ENCODE measurements at regions not wholly inside any gene's neighbourhood (a gene's known extent, or its start where the extent isn't known, plus 50 kb on each side); places are given as distances from the start of the nearest gene placed in this dataset.
"Not testable (repeated sequence)": the region's sequence is repeated elsewhere in the genome, so short reads cannot be mapped to it uniquely, and the experiment has no call there.

DNA sequence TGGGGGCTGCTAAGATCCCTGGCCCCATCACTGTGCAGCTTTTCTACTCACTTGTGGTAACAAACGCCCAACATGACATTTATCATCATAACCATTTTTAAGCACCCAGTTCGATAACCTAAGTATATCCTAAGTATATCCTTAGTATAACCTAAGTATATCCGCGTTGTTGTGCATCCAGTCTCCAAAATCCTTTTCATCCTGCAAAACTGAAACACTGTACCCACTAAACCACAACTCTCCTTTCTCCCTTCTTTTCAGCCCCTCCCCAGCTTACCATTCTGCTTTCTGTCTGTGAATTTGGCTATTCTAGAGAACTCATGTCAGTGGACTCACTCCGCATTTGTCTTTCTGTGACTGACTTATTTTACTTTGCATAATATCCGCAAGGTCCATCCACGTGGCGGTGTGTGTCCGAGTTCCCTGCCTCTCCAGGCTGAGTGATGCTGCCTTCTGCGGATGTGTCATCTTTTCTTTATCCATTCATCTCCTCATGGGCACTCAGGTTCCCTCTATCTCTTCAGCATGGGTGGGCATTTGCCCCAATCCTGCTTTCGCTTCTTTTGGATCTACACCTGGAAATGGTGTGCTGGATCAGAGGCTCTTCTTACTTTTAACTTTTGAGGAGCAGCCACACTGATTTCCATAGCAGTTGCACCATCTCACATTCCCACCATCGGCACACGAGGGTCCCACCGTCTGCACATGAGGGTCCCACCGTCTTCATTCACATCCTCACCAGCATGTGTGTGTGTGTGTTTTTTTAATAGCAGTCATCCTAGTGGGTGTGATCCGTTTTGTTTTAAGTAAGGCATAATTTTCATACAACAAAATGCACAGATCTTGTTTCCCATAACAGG lies 82.4 kb upstream of the CLDN5 start:
- Mint-ChIP-seq H3K4me1 (peaks cover 68% of the 10 kb centered on the region), H3K27ac (peak overlapping the region; percentile 83), H3K9me3 (peaks cover 12% of the 10 kb centered on the region), H3K4me3 (no peak overlapping the region), H3K36me3 (ENCODE audit: low read depth) (no peaks in the 10 kb centered on the region), H3K27me3 (no peaks in the 10 kb centered on the region)
- no peak for DNase-seq
- ChIA-PET POLR2A (no interaction called here), CTCF (interaction anchor here (0.6 to 1.5 kb wide), 3 partner anchors 18 to 473 kb away, joined by 3 read pairs; no protein-coding TSS in a partner anchor)

DNA sequence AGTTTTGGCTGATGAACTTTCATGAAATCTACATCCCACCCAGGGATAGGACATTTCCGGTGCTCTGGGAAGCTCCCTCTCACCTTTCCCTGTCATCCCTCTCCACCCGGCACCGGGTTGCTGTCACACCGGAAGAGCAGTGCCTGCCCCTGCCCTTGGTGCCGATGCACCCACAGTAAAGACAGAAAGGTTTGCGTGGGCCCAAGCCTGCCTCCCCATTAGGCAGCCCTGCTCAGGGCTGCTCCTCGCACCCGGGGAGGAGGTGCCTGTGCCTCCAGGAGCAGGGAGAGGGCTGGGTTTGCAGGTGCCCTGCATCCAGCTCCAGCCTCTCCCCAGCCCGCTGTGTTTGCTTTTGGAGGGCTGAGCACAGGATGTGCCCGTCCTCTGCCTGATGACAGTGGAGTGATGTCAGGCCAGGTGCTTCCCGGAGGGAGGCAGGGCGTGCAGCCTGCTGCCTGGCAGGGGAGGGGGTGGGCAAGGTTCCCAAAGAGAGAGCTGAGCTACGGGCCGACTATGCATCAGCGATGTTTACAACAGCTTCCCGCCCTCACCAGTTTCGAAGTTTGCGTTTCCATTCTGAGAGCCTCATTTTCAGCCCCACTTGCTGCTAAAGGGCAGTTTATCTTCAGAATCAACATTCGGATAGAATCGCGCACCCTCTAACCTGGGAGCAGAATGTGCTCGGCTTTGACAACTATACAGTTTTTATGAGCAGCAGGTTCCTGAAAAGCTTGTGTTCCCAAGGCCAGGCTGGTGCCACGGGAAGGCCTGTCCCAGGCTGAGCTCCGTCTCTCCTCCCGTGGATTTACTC lies 83.2 kb upstream of the CLDN5 start:
- ChIA-PET POLR2A (no interaction called here), CTCF (interaction anchor here (0.6 to 1.5 kb wide), 4 partner anchors 19 to 472 kb away, joined by 3 read pairs; no protein-coding TSS in a partner anchor)
- peak; percentile 53 for DNase-seq
- H3K36me3 Mint-ChIP-seq (ENCODE audit: low read depth): no peaks in the 10 kb centered on the region
- H3K4me1 Mint-ChIP-seq: peaks cover 63% of the 10 kb centered on the region
- no peak overlapping the region for H3K4me3 Mint-ChIP-seq
- peaks cover 7% of the 10 kb centered on the region for H3K9me3 Mint-ChIP-seq
- H3K27me3 Mint-ChIP-seq: no peaks in the 10 kb centered on the region
- H3K27ac Mint-ChIP-seq: peak overlapping the region; percentile 83

DNA sequence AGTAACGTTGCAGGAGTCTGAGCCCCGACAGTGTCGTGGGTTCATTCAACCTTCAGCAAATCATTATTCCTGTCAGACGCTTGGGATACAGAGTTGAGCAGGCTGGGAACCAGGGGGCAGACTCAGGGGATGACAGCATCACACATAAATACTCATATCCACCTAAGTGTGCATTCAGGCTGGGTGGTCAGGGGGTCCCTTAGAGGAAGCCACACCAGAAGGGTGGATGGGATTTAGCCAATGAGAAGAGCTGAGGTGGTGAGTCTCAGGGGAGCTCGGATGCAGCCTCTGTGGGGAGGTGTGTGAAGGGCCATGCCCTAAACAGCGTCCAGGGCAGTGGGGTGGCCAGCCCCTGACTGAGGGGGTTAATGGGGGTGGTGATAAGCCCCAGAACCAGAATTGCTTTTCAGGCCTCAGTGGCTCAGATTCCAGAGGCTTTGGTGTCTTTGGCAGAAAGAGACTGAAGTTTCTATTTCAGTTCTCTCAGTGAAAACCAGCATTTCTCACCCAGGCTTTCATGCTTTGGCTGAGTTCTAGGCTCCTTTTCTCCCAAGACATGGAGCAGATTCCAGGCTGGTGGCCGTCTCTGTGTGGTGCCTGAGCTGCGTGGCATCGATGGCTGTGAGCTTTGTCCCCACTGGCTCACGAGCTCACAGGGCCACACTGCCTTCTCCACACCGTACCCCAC lies 83.9 kb upstream of the CLDN5 start:
- no peaks in the 10 kb centered on the region for H3K27me3 Mint-ChIP-seq
- H3K4me1 Mint-ChIP-seq: peaks cover 55% of the 10 kb centered on the region
- ChIA-PET CTCF (interaction anchor here (0.7 to 1.6 kb wide), 5 partner anchors 13 to 209 kb away, joined by 3 read pairs; no protein-coding TSS in a partner anchor), POLR2A (no interaction called here)
- H3K36me3 Mint-ChIP-seq (ENCODE audit: low read depth): no peaks in the 10 kb centered on the region
- peaks cover 4% of the 10 kb centered on the region for H3K9me3 Mint-ChIP-seq
- no peak for DNase-seq
- peak overlapping the region; percentile 83 for H3K27ac Mint-ChIP-seq
- no peak overlapping the region for H3K4me3 Mint-ChIP-seq

GRCh38 chr22:19609753-19610152 lies 85.5 kb upstream of the CLDN5 start:
- POLR2A ChIA-PET; H3K4me3 Mint-ChIP-seq; H3K27me3 Mint-ChIP-seq; H3K36me3 Mint-ChIP-seq (ENCODE audit: low read depth); DNase-seq; H3K9me3 Mint-ChIP-seq: not testable (repeated sequence)
- Mint-ChIP-seq H3K4me1 (peaks cover 51% of the 10 kb centered on the region), H3K27ac (peak overlapping the region; percentile 68)
- CTCF ChIA-PET: interaction anchor here (1.6 kb wide), 1 partner anchor 15 kb away, joined by 3 read pairs; no protein-coding TSS in a partner anchor

DNA sequence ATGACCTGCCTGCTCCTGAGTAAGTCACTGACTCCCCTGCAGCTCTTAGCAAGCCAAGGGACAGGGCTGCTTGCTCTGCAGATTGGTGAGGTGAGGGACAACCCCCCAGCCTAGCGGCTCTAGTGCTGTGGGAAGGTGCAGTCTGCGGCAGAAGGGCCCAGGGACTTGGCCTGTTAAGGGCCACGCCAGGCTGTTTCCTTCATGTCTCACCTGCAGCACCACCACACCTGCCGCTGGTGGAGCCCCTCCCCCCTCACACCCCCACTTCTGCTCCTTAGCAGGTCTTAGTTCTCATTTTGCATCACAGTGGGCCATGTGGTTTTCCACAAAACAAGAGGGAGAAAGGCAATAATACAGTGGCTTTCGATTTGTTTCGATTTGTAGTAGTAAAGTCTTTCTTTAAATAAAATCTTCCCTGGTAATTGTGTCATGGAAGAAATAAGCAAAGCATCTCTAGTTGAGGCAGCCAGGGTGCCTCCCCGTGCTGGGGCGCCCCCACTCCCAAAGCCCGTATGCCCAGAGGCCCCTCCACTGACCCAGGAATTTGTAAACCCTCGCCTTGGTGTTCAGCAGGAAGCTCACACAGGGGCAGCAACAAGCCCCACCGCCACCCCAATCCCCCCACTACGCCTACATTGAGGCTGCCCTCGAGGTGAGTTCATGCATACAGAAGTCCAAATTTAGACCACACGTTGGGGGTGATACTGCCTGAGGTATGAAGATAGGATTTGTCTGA lies 86.5 kb upstream of the CLDN5 start:
- no peaks in the 10 kb centered on the region for H3K27me3 Mint-ChIP-seq
- peak overlapping the region; percentile 68 for H3K27ac Mint-ChIP-seq
- no peak overlapping the region for H3K4me3 Mint-ChIP-seq
- ChIA-PET POLR2A (interaction anchor here (0.6 kb wide), 1 partner anchor 60 kb away, joined by 4 read pairs; no protein-coding TSS in a partner anchor), CTCF (no interaction called here)
- peaks cover 47% of the 10 kb centered on the region for H3K4me1 Mint-ChIP-seq
- peak; percentile 14 for DNase-seq
- no peaks in the 10 kb centered on the region for H3K36me3 Mint-ChIP-seq (ENCODE audit: low read depth)
- H3K9me3 Mint-ChIP-seq: no peaks in the 10 kb centered on the region

DNA sequence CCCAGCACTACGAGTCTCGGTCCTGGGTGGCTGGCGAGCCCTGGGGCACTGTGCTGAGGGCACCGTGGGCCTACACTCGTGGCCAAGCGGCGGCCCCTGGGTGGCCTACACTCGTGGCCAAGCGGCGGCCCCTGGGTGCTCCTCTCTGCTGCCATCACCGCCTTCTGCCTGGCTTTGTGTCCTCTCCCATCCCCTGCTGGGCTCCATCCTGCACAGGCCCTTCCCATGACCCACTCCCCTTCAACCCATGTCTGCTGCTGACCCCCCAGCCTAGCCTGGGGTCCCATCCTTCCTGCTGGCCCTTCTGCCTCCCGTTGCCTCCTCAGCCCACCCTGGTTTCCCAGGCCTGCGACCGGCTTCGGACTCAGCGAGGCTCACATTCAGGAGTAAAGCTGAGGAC lies 87.4 kb upstream of the CLDN5 start:
- H3K4me3 Mint-ChIP-seq: no peak overlapping the region
- peaks cover 42% of the 10 kb centered on the region for H3K4me1 Mint-ChIP-seq
- ChIA-PET CTCF (no interaction called here), POLR2A (no interaction called here)
- H3K36me3 Mint-ChIP-seq (ENCODE audit: low read depth): no peaks in the 10 kb centered on the region
- no peaks in the 10 kb centered on the region for H3K9me3 Mint-ChIP-seq
- no peak overlapping the region for H3K27ac Mint-ChIP-seq
- no peak for DNase-seq
- H3K27me3 Mint-ChIP-seq: no peaks in the 10 kb centered on the region

- CTCF ChIA-PET: no interaction called here
- Mint-ChIP-seq H3K4me3 (no peak overlapping the region), H3K27me3 (no peaks in the 10 kb centered on the region), H3K36me3 (ENCODE audit: low read depth) (no peaks in the 10 kb centered on the region), H3K27ac (no peak overlapping the region), H3K9me3 (no peaks in the 10 kb centered on the region), H3K4me1 (peaks cover 31% of the 10 kb centered on the region)
- POLR2A ChIA-PET: no interaction called here
- DNase-seq: no peak
Measured at GRCh38 chr22:19612866-19613572, 88.8 kb upstream of the CLDN5 start.

DNA sequence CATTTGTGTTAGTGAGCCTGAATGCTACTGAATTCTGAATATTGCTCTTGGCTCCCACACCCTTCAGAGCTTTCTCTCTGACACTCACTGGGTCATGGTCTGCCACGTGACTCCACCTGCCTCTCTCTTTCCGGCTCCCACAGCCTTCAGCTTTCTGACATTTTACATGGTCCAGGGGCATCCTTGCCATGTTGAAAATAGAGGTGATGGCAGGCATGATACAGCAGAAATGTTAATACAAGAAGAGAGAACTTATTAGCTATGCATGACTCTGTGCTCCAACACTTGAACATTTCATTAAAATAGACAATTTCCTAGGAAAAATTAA lies 90.3 kb upstream of the CLDN5 start:
- ChIA-PET POLR2A (no interaction called here), CTCF (no interaction called here)
- Mint-ChIP-seq H3K36me3 (ENCODE audit: low read depth) (no peaks in the 10 kb centered on the region), H3K27me3 (no peaks in the 10 kb centered on the region), H3K4me3 (no peak overlapping the region), H3K27ac (no peak overlapping the region), H3K9me3 (no peaks in the 10 kb centered on the region), H3K4me1 (peaks cover 27% of the 10 kb centered on the region)
- DNase-seq: no peak

- Mint-ChIP-seq H3K4me1 (peaks cover 30% of the 10 kb centered on the region), H3K9me3 (no peaks in the 10 kb centered on the region), H3K27ac (no peak overlapping the region), H3K27me3 (no peaks in the 10 kb centered on the region), H3K36me3 (ENCODE audit: low read depth) (no peaks in the 10 kb centered on the region), H3K4me3 (no peak overlapping the region)
- CTCF ChIA-PET: no interaction called here
- DNase-seq: no peak
- POLR2A ChIA-PET: interaction anchor here (0.6 kb wide), 1 partner anchor 38 kb away, joined by 3 read pairs; no protein-coding TSS in a partner anchor
Measured at GRCh38 chr22:19615001-19615461, 90.8 kb upstream of the CLDN5 start.

DNA sequence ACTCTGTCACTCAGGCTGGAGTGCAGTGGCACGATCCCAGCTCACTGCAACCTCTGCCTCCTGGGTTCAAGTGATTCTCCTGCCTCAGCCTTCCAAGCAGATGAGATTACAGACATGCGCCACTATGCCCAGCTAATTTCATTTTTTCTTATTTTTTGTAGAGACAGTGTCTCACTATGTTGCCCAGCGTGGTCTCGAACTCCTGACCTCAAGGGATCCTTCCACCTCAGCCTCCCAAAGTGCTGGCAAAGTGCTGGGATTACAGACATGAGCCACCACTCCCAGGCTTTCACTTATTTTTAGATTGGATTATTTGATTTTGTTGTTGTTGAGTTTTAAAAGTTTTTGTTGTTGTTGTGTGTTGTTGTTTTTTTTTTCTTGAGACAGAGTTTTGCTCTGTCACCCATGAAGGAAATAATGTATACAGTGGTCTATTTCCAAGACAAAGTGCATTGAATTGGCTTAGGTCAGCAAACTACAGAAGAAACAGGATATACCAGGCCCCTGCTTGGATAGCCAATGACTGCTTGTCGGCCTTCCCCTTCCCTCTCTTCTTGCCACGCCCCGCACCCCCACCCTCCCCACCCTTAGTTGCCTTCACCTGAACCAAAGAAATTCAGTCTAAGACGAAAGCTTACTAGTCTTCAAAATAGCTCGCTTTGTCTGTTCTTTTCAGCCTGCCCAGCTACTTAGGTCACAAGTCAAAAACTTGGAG lies 91.8 kb upstream of the CLDN5 start:
- H3K36me3 Mint-ChIP-seq (ENCODE audit: low read depth): no peaks in the 10 kb centered on the region
- H3K4me1 Mint-ChIP-seq: peaks cover 20% of the 10 kb centered on the region
- H3K9me3 Mint-ChIP-seq: no peaks in the 10 kb centered on the region
- no peak overlapping the region for H3K27ac Mint-ChIP-seq
- ChIA-PET CTCF (interaction anchor here (0.7 kb wide), 1 partner anchor 61 kb away, joined by 3 read pairs; no protein-coding TSS in a partner anchor), POLR2A (interaction anchor here (0.6 kb wide), 1 partner anchor 39 kb away, joined by 3 read pairs; no protein-coding TSS in a partner anchor)
- H3K27me3 Mint-ChIP-seq: no peaks in the 10 kb centered on the region
- H3K4me3 Mint-ChIP-seq: no peak overlapping the region
- no peak for DNase-seq

DNA sequence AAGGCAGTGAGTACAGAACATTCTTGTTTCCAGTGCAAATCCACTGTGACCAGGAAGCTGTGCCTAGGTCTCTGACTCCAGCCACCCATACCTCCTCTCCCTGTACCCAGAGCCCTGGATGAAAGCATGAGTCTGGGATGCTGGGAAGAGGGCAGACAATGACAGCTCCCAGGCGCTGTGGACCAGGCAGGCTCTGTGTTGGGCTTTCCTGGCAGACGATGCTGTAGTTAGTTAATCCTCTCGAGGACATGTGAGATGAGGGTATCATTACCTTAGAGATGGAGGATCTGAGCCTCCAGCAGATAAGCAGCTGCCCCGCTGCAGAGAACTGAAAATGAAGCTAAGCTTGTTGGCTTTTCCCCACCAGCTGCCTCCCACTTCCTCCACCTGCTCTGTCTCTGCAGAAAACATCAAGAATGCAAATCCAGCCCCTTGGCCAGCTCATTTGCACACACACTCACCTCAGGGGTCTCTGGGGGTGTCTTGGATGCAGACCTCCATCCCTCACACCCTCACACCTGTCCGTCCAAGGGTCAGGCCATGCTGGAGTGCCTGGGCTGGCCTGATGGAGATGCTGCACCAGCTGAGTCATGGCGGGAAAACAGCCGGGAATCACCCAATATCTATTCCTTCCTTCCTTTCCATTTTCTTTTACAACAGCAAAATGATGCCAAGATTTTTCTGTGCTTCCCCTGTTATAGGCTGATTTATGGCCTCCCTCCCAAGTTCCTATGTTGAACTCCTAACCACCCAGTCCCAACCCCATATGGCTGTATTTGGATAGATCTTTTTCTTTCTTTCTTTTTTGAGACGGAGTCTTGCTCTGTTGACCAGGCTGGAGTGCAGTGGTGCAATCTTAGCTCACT lies 94.9 kb upstream of the SEPTIN5 start:
- DNase-seq: no peak
- Mint-ChIP-seq H3K4me3 (no peak overlapping the region), H3K4me1 (peaks cover 16% of the 10 kb centered on the region), H3K27me3 (no peaks in the 10 kb centered on the region), H3K27ac (peak overlapping the region; percentile 67), H3K9me3 (no peaks in the 10 kb centered on the region), H3K36me3 (ENCODE audit: low read depth) (no peaks in the 10 kb centered on the region)
- ChIA-PET POLR2A (no interaction called here), CTCF (interaction anchor here (0.7 kb wide), 1 partner anchor 11 kb away, joined by 3 read pairs; no protein-coding TSS in a partner anchor)

Data from activated CD4-positive, alpha-beta T cell treated with anti-CD3 and anti-CD28 coated beads, Interleukin-2, amount 10 ng/mL, durations not matched to agents 7 days and 5 days (primary cell).